GM21423 (cell line): ENCODE measurements at regions not wholly inside any gene's neighbourhood (a gene's known extent, or its start where the extent isn't known, plus 50 kb on each side); places are given as distances from the start of the nearest gene placed in this dataset.

Source experiments
- ATAC-seq: cut with Tn5 transposase; IDR thresholded peaks from one replicate; pipeline ENCODE4 v1.9.1; 2021; ENCODE audit warnings: mild to moderate bottlenecking, moderate library complexity; ENCODE audit not compliant: unreplicated experiment

DNA sequence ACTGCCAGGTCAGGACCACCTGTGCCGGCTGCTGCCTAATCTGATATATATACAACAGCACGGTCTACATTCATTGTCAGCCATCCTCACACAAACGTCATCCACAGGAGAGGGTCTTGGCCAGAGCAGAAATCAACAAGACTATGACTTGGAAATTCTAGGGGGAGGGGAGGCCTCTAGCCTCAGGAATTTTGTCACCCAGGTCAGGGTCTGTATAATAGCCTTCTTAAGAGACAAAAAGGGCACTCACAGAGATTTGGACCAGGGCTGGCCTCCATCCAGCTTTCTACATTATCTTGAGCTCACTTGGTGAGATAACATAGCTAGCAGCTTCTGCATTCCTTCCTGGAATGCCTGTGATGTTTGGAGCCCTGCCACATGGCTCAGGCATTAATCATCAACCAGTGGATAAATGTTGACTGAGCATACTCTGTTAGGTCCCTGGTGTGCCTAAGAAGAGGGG, 50.4 kb upstream of the CTIF start:
- ATAC-seq, result no peak

DNA sequence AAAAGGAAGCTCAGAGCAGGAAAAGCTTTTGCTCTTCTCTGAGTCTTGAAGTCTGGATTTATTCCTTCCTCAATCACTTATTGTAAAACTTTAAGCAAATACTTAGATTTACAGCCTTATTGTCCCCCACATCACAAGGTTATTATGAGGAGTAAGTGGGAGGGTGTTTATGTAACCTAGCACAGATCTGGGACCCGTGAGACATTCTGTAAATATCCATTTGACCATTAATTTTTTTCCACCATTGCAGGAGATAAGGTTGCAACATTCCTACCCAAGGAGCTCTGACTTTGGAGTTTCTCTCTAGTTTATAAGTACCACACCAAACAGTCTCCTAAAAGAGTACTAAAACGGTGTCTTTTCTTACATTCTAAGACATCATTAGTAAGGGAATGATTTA, 52.1 kb upstream of the CTIF start:
- no peak for ATAC-seq

DNA sequence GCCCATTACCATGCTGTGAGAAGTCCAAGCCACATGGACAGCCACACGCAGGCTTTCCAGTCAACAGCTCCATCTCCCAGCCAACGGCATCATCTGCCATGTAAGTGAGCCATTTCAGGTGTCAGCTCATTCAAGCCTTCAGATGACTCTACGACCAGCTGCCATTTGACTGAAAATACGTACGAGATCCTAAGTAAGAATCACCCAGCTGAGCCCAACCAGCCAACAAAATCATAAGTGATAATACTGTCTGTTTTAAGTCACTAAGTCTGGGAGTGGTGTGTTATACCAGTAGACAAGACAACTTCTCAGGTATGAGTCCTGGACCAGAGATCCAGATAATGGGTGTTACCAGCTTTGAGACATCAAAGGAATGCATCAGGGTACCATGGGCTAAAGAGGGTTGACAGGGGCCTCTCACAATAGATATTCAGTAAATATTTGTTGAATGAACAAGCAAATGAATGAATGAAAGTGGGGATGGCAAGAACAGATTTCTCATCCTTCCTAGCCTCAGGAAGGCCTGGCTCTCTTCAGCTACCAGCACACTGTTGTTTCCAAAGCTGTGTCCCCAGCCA, 52.9 kb upstream of the CTIF start:
- ATAC-seq, result no peak

DNA sequence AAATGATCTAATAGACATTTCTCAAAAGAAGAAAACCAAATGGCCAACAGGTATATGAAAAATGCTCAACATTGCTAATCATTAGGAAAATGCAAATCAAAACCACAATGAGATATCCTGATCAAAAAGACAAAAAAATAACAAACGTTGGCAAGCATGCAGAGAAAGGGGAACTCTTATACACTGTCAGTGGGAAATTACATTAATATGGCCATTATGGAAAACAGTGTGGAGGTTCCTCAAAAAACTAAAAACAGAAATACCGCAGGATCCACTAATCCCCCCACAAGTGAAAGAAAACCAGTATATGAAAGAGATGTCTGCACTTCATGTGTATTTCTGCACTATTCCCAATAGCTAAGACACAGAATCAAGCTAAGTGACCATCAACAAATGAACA, 57.7 kb upstream of the CTIF start:
- no peak for ATAC-seq

DNA sequence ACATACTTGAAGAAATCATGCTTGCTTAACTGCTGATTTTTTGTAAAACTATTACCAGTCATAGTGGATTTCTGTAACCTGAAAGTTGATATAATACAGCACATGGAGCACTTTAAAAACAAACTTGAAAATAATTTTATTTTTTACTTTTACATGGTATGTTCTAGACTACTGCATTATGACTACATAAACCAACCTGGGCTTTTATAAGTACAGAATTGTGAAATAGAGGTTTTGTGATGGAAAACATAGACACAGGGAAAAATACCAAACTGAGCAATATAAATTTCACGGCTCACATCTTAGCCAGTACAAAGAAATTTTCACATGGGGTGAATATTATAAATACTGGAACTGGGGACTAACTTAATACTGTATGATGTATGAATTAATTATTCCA, 59.3 kb upstream of the CTIF start:
- ATAC-seq, result no peak

DNA sequence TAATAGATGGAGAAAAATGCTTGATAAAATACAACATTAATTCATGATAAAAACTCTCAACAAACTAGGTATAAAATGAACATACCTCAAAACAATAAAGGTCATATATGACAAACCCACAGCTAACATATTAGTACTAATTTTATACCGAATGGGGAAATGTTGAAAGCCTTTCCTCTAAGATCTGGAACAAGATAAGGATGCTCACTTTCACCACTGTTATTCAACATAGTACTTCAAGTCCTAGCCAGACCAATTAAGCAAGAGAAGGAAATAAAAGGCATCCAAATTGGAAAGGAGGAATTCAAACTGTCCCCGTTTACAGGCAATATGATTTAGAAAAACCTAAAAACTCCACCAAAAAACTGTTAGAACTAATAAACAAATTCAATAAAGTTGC, 61.5 kb upstream of the CTIF start:
- ATAC-seq, result no peak

DNA sequence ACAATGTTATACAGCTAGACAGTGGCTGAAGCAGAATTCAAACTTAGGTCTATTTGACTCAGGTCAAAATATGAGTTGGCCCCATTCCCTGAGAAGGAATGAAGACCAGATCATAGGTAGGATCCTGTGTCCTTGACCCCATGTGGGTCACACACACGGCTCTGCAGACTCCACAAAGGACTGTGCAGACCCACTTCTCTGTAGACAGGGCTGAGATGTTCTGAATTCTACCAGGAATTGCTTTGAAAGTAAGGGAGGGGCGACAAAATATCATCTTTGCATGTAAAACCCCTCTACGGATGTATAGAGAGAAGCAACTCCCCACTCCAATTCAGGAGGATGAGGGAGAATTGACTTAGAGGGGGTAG, 62.3 kb upstream of the CTIF start:
- no peak for ATAC-seq

DNA sequence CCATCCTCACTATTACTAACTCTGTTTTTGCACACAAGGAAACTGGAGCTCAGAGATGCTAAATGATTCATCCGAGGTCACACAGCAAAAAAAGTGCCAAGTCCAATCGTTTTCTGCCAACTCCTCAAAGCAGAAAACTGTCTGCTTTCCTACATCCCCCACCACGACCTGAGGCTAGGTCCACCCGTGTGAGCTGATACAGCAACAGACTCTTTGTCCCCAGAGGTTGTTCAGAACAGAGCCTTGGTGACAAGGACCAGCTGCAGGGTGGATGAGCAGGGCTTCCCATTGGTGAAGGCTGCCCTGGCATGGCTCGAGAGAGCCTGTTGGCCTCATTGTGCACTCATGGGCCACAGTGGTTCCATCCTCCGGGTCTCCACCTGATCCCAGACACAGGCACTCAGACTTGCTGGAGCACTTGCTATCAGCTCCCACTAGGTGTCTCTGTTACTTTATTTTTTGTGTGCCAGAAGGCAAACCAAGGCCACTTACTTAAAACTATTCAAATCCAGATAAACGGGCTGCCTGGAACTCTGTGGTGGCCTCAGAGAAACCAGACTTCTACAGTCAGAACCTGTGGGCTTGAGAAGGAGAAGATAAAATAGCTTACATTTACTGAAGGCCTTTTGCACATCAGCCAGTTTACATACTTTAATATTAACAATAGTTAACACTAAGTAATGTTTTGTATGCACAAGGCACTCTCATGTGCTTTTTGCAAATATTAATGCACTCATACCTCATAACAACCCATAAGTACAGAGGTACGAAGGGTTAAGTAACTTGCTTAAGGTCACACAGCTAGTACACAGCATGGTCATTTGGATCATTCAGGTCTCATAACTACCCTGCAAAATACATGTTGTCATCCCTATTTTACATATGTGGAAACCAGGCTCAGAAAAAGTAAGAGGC, 62.9 kb upstream of the CTIF start:
- ATAC-seq, result peak; percentile 62

DNA sequence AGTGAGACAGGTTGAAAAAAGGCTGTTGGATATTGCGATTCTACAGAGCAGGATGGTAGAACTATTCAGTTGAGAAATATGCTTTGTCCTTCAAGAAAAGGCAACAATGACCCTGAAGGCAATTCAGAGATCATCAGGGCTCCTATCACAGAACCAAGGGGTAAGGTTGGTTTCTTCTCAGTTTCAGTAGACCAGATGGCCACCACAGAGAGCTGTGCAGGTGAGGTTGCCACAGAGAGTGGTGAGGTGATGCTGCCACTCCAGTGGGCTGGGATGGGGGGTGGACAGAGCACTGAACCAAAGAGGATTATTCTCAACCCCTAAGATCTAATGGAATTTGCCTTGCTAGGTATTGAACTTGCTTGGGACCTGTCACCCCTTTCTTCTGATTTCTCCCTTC, 64.6 kb upstream of the ZBTB7C start:
- no peak for ATAC-seq

DNA sequence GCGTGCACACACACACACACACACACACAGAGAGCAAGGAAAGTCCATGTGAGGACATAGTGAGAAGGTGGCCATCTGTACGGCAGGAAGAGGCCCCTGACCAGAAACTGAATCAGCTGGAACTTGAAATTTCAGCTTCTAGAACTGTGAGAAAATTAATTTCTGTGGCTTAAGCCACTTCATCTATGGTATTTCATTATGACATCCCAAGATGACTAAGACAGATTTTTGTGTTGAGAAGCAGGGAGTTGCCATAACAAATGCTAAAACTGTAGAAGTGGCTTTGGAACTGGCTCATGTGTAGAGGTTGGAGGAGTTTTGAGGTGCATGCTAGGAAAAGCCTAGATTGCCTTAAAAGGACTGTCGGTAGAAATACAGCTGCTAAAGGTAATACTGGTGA, 63.4 kb upstream of the ZBTB7C start:
- no peak for ATAC-seq

DNA sequence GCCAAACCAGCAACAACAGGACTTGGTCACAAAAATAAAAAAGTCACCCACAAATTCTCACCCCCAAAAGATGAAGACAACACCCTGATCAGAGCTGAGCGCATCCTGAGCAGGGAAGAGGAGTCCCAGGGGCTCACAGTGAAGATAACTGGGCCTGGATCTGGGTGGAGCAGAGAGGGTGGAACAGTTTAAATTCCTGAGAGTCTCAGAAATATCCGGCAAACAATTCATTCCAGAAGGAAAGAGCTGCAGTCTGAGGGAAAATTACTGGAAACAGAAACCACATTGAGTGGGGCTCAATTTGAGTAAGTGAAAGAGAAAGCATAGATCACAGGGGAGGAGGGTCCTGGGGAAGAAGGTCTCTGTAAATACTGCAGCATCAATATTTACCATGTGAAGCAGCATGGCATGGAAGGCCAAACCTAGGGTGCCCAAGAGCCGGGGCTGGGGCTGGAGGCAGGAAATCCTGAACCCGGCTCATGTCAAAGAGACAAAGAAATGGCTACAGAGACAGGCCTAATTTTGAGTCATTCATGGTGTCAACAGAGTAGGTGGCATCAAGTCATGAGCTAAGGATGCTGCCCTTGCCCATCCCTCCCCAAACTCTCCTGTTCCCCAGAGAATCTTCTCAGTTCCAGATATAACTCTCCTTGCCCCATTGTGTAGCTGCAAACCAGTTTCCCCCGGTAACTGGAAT, 61.4 kb upstream of the ZBTB7C start:
- no peak for ATAC-seq

DNA sequence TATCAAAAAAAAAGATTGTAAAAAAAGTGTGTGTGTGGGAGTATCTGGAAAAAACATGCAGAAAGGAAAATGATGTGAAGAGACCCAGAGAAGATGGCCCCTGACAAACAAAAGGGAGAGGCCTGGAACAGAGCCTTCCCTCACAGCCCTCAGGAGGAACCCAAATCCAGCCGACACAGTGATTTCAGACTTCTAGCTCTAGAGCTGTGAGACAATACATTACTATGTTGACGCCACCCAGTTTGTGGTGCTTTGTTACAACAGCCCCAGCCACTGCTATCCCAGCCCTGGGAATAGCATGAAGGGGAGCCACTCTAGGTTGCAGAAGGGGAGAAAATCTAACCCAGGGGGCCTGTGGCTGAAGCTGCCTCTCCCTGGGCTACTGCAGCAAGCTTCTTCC, 59.0 kb upstream of the ZBTB7C start:
- no peak for ATAC-seq

DNA sequence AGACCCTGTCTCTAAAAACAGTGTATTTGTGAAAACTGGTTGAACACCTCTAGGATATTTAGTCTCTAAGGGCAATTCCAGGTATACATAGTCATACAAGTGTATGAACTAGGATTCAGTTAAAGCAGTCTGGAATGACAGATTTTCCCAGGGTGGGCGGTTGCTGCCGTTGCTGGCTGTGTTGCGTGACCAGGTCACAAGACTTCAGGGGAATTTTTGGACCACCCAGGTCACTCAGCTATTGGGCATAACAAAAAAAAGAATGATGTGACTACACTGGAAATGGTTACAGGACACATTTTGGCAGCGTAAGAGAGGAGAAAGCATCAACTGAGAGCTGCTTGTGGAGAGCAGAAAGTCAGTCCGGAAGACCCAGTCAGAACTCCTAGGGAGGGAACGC, 58.0 kb upstream of the ZBTB7C start:
- no peak for ATAC-seq

DNA sequence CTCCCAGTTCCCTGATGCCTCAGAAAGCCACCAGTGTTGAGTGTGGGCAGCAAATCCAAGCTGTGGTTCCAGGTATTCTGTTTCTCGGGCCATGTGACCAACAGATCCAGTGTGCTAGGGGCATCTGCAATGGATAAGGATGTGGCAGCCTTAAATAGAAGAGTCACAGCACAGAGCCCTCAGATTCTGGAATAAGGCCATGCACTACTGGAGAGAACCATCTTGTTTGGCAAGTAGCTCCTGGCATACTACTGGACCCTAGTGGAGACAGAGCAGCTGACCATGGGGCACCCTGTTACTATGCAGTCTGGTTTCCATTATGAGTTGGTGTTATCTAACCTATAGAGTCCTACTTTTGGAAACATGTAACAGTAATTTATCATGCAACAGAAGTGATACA, 53.3 kb upstream of the ZBTB7C start:
- ATAC-seq, result no peak

DNA sequence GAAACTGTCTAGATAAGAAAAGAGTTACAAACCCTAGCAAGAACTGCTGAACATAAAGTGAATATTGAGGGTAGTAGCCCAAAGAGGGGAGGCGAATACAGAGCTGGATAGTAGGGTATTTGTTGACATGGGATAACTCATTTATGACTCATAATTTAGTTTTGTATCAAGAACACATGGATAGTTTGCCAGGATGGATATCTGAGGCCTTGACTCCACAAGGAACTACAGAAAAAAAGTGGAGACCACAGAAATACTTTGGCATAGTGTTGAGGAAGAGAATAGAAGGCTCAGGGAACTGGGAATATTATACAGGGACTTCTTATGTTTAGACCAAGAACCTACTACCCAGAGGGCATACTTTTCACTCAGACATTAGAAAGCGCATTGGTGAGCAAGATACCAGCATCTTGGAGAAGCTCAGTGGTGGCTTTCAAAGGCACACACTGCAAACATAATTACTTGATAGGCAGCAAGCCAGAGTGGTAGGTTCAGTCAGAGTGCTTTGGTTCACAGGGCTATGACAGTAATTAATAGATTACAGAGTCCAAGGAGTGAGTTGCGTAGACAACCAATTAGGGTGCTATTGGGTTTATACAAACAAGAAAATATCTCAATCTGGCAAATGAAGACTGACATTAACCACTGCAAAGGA, 51.9 kb upstream of the ZBTB7C start:
- no peak for ATAC-seq

DNA sequence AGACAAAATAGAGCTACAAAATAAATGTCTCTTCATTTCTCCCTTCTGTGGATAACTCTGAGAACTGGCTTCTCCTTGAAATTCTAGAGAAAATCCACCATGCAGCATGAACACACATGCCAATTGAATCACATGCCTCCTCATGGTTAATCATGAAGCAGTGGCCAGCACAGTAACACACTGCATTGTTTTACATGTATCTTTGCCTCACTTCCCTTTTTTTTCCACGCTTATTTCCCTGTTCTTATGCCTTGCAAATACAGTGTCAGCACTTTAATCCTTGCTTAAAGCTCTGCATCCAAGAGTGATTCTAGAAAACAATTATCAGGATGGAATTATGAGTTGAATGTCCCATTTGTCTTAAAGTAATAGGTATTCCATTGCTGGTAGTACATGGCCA, 50.3 kb upstream of the ZBTB7C start:
- no peak for ATAC-seq

DNA sequence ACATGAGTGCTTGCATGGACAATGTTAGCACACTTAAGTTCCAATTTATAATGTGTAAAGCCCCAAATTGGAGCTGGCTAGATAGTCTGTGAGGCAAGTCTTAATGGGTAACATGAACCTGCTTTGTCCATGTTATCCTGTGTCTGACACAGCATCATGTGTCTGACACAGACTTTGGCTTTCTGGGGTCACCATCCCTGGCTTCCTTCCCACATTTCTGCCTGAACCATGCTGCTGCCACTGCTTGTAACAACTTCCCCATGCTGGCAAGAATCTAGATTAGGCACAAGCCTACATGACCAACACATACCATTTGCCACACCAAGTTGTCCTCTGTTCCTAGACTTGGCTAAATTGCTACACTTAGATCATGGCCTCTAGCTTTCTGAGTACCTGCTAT, 49.8 kb upstream of the ZBTB7C start:
- ATAC-seq, result no peak
